Activated naive CD4-positive, alpha-beta T cell treated with anti-CD3 and anti-CD28 coated beads, Interleukin-2, amount 50 U/mL, for 24 hours (primary cell): ENCODE measurements at regions not wholly inside any gene's neighbourhood (a gene's known extent, or its start where the extent isn't known, plus 50 kb on each side); places are given as distances from the start of the nearest gene placed in this dataset.

ENCODE experiments used
- H3K27ac Mint-ChIP-seq: one replicate; pipeline ENCODE4 v1.8.0; 2021; ENCODE audit warnings: mild to moderate bottlenecking, mixed read lengths
- H3K27me3 Mint-ChIP-seq: one replicate; pipeline ENCODE4 v1.8.0; 2021; ENCODE audit warnings: mixed read lengths
- H3K36me3 Mint-ChIP-seq: one replicate; pipeline ENCODE4 v1.8.0; 2021; ENCODE audit warnings: mixed read lengths
- H3K4me1 Mint-ChIP-seq: one replicate; pipeline ENCODE4 v1.8.0; 2021; ENCODE audit warnings: mixed read lengths
- H3K4me3 Mint-ChIP-seq: one replicate; pipeline ENCODE4 v1.8.0; 2021; ENCODE audit warnings: mild to moderate bottlenecking, mixed read lengths
- H3K9me3 Mint-ChIP-seq: one replicate; pipeline ENCODE4 v1.8.0; 2021; ENCODE audit warnings: mixed read lengths

DNA sequence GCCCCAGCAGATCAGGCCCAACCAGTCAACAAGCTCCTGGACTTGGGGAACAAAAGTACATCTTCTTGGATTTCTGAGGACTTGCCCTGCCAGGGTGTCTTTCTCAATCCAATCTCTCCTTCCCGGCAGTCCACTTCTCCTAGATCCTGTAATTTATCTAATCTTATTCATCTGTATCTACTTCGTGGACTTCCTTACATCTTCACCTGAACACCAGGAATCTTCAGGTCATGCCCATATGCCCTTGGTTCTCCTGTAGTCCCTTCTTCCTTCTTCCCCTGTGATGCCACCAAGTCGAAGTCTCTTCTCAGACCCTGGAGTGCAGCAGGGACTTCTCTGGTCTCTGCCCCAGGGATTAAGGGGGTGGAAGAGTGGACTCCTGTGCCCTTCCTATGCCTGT, 100.3 kb downstream of the ZNF280B start:
- no peaks in the 10 kb centered on the region for H3K9me3 Mint-ChIP-seq
- no peak overlapping the region for H3K27ac Mint-ChIP-seq
- H3K27me3 Mint-ChIP-seq, result peaks cover 19% of the 10 kb centered on the region
- no peaks in the 10 kb centered on the region for H3K4me1 Mint-ChIP-seq
- H3K36me3 Mint-ChIP-seq, result no peaks in the 10 kb centered on the region
- H3K4me3 Mint-ChIP-seq, result no peak overlapping the region

- Mint-ChIP-seq H3K27ac (no peak overlapping the region), H3K36me3 (no peaks in the 10 kb centered on the region), H3K4me3 (no peak overlapping the region), H3K9me3 (no peaks in the 10 kb centered on the region), H3K27me3 (peaks cover 26% of the 10 kb centered on the region), H3K4me1 (no peaks in the 10 kb centered on the region)
These were observed 99.5 kb downstream of the ZNF280B start for GRCh38 chr22:22408731-22409696.

GRCh38 chr22:22410121-22410520, 98.4 kb downstream of the ZNF280B start:
- Mint-ChIP-seq H3K27ac (no peak overlapping the region), H3K4me3 (no peak overlapping the region), H3K27me3 (peaks cover 34% of the 10 kb centered on the region), H3K4me1 (no peaks in the 10 kb centered on the region), H3K36me3 (no peaks in the 10 kb centered on the region), H3K9me3 (no peaks in the 10 kb centered on the region)

DNA sequence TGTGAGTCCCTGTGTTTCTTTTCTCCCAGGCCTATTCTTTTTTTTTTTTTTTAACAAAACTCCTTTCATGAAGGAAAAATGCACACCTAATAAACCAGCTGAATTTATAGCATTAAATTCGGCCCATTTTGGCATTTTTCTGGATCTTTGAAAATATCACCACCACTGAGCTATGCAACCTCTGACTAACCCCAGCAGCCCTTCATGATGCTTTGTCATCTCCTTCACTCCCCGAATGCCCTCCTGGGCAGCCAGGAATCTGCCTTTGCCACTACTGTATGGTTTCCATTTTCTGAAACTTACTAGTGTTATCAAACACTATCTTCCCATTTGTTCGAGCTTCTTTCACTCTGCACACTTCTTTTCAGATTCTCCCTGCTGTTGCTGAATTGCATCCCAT, 97.9 kb downstream of the ZNF280B start:
- Mint-ChIP-seq H3K27me3 (peaks cover 36% of the 10 kb centered on the region), H3K27ac (no peak overlapping the region), H3K4me1 (no peaks in the 10 kb centered on the region), H3K9me3 (no peaks in the 10 kb centered on the region), H3K36me3 (no peaks in the 10 kb centered on the region), H3K4me3 (no peak overlapping the region)

GRCh38 chr22:22414266-22414665, 94.3 kb downstream of the ZNF280B start:
- no peaks in the 10 kb centered on the region for H3K36me3 Mint-ChIP-seq

GRCh38 chr22:22417495-22418162, 90.9 kb downstream of the ZNF280B start:
- H3K36me3 Mint-ChIP-seq, result no peaks in the 10 kb centered on the region
- no peaks in the 10 kb centered on the region for H3K4me1 Mint-ChIP-seq
- no peak overlapping the region for H3K4me3 Mint-ChIP-seq
- H3K9me3 Mint-ChIP-seq, result no peaks in the 10 kb centered on the region
- no peak overlapping the region for H3K27ac Mint-ChIP-seq
- peaks cover 45% of the 10 kb centered on the region for H3K27me3 Mint-ChIP-seq

More at GRCh38 chr22:22414266-22414665, 94.3 kb downstream of the ZNF280B start:
- Mint-ChIP-seq H3K9me3 (no peaks in the 10 kb centered on the region), H3K4me3 (no peak overlapping the region), H3K27ac (no peak overlapping the region), H3K4me1 (no peaks in the 10 kb centered on the region), H3K27me3 (peaks cover 51% of the 10 kb centered on the region)

- no peaks in the 10 kb centered on the region for H3K9me3 Mint-ChIP-seq
- no peak overlapping the region for H3K4me3 Mint-ChIP-seq
- no peak overlapping the region for H3K27ac Mint-ChIP-seq
- no peaks in the 10 kb centered on the region for H3K36me3 Mint-ChIP-seq
- H3K27me3 Mint-ChIP-seq, result peaks cover 41% of the 10 kb centered on the region
- H3K4me1 Mint-ChIP-seq, result no peaks in the 10 kb centered on the region
These were observed 90.4 kb downstream of the ZNF280B start for GRCh38 chr22:22418163-22418549.

GRCh38 chr22:22418957-22419356, 89.6 kb downstream of the ZNF280B start:
- H3K27me3 Mint-ChIP-seq, result peaks cover 36% of the 10 kb centered on the region
- H3K4me1 Mint-ChIP-seq, result no peaks in the 10 kb centered on the region
- H3K27ac Mint-ChIP-seq, result peak overlapping the region; percentile 24

DNA sequence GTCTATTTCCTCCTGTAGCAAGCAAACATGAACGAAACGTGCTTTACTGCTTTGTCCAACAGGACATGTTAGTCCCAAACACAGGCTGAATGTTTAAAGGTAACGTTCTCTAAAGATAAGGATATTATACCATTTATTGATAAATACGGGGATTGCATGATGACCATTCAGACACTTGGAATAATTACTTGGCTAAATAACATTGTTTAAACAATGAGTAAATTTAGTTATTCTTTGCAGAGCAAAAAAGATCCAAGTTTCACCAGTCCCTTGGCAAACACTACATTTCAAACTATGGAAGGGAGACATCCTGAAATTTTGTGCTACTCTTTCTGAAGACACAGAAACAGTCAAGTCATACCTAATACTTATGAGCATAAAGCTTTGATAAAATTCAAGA, 88.0 kb downstream of the ZNF280B start:
- Mint-ChIP-seq H3K9me3 (no peaks in the 10 kb centered on the region), H3K27ac (no peak overlapping the region), H3K27me3 (peaks cover 28% of the 10 kb centered on the region), H3K36me3 (no peaks in the 10 kb centered on the region), H3K4me3 (no peak overlapping the region), H3K4me1 (no peaks in the 10 kb centered on the region)

More at GRCh38 chr22:22418957-22419356, 89.6 kb downstream of the ZNF280B start:
- H3K9me3 Mint-ChIP-seq, result no peaks in the 10 kb centered on the region
- no peaks in the 10 kb centered on the region for H3K36me3 Mint-ChIP-seq
- no peak overlapping the region for H3K4me3 Mint-ChIP-seq

- H3K27me3 Mint-ChIP-seq, result peaks cover 23% of the 10 kb centered on the region
- no peak overlapping the region for H3K4me3 Mint-ChIP-seq
- no peak overlapping the region for H3K27ac Mint-ChIP-seq
- H3K36me3 Mint-ChIP-seq, result no peaks in the 10 kb centered on the region
- H3K9me3 Mint-ChIP-seq, result no peaks in the 10 kb centered on the region
- H3K4me1 Mint-ChIP-seq, result no peaks in the 10 kb centered on the region
These were observed 87.2 kb downstream of the ZNF280B start for GRCh38 chr22:22421392-22421791.

- Mint-ChIP-seq H3K9me3 (no peaks in the 10 kb centered on the region), H3K27ac (no peak overlapping the region), H3K36me3 (no peaks in the 10 kb centered on the region), H3K27me3 (peaks cover 15% of the 10 kb centered on the region), H3K4me3 (no peak overlapping the region), H3K4me1 (no peaks in the 10 kb centered on the region)
These were observed 85.9 kb downstream of the ZNF280B start for GRCh38 chr22:22422629-22423112.

- Mint-ChIP-seq H3K36me3 (no peaks in the 10 kb centered on the region), H3K27ac (no peak overlapping the region), H3K4me3 (no peak overlapping the region), H3K9me3 (no peaks in the 10 kb centered on the region), H3K27me3 (peaks cover 12% of the 10 kb centered on the region), H3K4me1 (no peaks in the 10 kb centered on the region)
These were observed 84.9 kb downstream of the ZNF280B start for GRCh38 chr22:22423681-22424080.

GRCh38 chr22:22424210-22424800, 84.2 kb downstream of the ZNF280B start:
- Mint-ChIP-seq H3K9me3 (no peaks in the 10 kb centered on the region), H3K36me3 (no peaks in the 10 kb centered on the region)

GRCh38 chr22:22424956-22425355, 83.6 kb downstream of the ZNF280B start:
- no peak overlapping the region for H3K27ac Mint-ChIP-seq
- H3K9me3 Mint-ChIP-seq, result no peaks in the 10 kb centered on the region
- no peak overlapping the region for H3K4me3 Mint-ChIP-seq
- no peaks in the 10 kb centered on the region for H3K36me3 Mint-ChIP-seq
- H3K4me1 Mint-ChIP-seq, result no peaks in the 10 kb centered on the region
- peaks cover 6% of the 10 kb centered on the region for H3K27me3 Mint-ChIP-seq

More at GRCh38 chr22:22424210-22424800, 84.2 kb downstream of the ZNF280B start:
- no peak overlapping the region for H3K27ac Mint-ChIP-seq
- peaks cover 6% of the 10 kb centered on the region for H3K27me3 Mint-ChIP-seq
- H3K4me3 Mint-ChIP-seq, result no peak overlapping the region
- no peaks in the 10 kb centered on the region for H3K4me1 Mint-ChIP-seq

DNA sequence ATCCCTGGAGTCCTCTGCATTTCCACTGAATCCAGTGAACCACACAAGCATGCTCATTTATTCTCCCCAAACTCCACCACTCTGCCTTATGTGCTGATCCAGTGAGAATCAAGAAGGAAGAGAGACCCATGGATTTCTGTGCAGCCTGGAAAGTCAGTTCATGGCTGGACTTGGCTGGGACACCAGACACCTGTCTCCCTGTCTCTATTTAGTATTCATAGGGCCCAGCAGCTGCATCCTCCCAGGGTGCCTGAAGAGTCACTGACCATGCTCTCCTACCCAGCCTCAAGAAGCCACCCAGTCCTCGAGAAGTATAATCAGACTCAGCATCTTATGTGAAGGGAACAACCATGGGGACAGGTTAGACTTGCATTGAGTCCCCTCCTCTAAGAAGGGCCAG, 83.2 kb downstream of the ZNF280B start:
- H3K36me3 Mint-ChIP-seq, result no peaks in the 10 kb centered on the region
- H3K27ac Mint-ChIP-seq, result no peak overlapping the region
- no peaks in the 10 kb centered on the region for H3K4me1 Mint-ChIP-seq
- H3K9me3 Mint-ChIP-seq, result no peaks in the 10 kb centered on the region
- peaks cover 4% of the 10 kb centered on the region for H3K27me3 Mint-ChIP-seq
- H3K4me3 Mint-ChIP-seq, result no peak overlapping the region
